Brain pericyte (primary cell): ENCODE measurements at regions not wholly inside any gene's neighbourhood (a gene's known extent, or its start where the extent isn't known, plus 50 kb on each side); places are given as distances from the start of the nearest gene placed in this dataset.
"Not testable (repeated sequence)": the region's sequence is repeated elsewhere in the genome, so short reads cannot be mapped to it uniquely, and the experiment has no call there.

Experiments
- DNase-seq: peaks from one replicate; pipeline ENCODE4 v3.0.0-alpha.2; 2012; ENCODE audit warnings: low read depth, low spot score

DNA sequence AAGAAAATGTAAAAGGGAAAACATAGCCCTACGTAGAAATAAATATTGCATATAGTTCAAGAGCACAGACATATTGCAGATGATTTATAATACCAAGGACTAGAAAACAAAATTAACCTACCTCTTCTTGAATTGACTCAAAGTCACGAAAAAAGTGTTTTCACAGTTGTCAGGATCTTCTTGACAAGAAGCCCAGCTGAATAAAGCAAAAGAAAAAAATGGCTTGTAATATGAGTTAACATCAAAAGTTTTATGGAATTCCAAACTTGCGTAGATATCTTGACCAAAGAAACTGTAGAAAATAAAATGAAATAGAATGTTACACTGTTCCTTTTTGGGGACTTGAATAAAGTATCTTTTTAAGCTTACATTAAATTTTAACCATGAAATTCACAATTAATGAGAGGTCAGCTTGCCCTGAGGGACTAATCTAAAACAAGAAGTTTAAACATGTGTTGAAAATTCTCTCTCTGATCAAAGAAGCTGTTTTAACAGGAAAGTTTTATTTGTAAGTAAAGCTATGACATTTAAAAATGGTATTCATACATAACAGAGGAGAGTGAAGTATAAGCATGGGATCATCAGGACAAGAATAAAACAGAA, 133.1 kb upstream of the SEMA3C start:
- no peak for DNase-seq

- DNase-seq: no peak
These were observed 126.7 kb upstream of the SEMA3C start for GRCh38 chr7:81045491-81046030.

DNA sequence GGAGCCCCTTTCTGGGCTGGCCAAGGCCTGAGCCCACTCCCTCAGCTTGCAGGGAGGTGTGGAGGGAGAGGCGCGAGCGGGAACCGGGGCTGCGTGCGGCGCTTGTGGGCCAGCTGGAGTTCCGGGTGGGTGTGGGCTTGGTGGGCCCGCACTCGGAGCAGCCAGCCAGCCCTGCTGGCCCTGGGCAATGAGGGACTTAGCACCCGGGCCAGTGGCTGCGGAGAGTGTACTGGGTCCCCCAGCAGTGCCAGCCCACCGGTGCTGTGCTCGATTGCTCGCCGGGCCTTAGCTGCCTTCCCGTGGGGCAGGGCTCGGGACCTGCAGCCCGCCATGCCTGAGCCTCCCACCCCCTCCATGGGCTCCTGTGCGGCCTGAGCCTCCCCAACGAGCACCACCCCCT, 123.8 kb upstream of the SEMA3C start:
- DNase-seq: not testable (repeated sequence)

- no peak for DNase-seq
These were observed 121.6 kb upstream of the SEMA3C start for GRCh38 chr7:81040496-81040895.

GRCh38 chr7:81036871-81037270, 118.0 kb upstream of the SEMA3C start:
- DNase-seq: no peak

- no peak for DNase-seq
These were observed 117.2 kb upstream of the SEMA3C start for GRCh38 chr7:81036057-81036456.

DNA sequence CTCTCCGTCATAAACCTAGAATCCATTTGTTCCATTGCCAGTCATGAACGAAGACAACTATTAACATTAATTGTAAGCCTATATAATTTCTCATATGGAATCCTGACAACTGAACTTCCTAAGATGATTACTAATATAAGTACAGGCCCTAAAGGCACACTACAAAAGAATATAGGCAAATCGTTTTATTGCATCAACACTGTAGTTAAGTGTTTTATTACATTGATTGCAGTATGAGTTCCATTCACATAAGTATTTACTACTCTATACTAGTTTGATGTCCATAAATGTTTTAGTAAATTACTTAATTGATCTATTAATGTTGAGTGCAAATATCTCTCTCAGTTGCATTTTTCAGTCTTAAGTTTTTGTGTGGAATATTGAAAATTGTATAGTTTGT, 113.1 kb upstream of the SEMA3C start:
- DNase-seq: no peak

DNA sequence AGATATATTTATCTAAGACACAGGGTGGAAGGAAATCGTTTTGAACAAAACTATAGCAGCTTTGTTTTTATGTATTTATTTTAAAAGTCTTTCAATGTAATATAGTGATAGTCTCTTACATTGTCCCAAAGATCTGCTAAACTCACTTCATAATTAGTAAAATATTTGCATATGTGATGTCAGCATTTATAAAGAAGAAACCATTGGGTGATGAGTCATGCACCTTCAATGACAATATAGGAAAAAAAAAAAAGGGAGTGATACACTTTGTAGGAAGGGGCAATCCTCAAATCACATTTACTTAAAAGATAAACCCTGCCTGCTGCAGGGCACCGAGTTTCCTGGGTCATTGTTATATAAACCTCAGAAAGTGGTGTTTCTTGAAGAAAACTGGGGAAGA, 112.4 kb upstream of the SEMA3C start:
- no peak for DNase-seq

DNA sequence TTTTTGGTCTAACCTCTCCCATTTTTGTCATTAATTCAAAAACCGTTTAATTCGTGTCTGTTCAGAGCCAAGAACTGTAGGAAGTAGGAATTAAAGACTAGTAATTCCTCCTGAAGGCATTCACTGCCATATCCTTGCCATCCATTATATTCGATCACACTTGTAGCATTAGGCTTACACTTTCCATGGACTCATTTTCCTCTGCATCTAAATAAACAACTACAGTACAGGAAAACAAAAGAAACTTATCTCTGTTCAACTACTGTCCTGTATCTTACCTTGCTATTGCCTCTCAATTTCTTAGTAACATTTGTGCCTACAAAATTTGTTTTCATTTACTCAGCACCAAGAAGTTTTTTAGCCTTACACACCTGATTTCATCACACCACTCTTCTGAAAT, 111.6 kb upstream of the SEMA3C start:
- no peak for DNase-seq

DNA sequence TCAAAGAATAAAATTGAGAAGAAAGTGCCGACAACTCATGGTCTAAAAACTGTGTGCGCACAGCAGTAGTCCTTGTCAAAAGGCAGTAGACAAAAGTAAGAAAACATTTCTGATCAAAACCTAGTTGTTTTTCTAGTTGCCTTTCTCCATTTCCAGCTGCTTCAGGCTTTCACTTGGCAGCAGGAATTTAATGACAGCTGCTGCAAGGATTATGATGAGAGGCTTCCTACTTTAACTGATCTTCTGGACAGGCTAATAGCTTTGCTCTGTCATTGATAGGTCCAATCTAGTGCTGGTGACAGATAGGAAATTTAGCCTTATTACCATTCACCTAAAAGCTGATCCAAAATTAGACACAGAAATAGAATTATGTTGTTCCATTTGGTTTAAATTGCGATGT, 110.7 kb upstream of the SEMA3C start:
- DNase-seq: no peak

- no peak for DNase-seq
These were observed 106.5 kb upstream of the SEMA3C start for GRCh38 chr7:81025360-81025759.

DNA sequence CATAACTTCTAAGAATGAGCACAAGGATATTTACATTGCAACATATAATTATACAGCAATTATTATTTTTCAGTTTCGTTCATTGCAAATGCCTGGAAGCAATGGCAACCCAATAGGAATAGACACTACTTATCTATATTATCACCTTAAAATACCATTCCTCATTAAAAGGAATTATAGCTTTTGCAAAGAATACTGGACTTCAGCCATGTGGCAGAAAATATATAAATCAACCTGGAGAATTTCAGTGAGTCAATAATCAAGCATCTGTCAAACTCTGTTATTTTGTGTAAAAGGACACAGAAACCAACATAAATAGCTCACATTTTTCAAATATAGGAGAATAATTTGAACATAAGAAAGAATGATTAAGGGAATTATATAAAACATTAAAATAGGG, 96.1 kb upstream of the SEMA3C start:
- DNase-seq: no peak

- no peak for DNase-seq
These were observed 95.4 kb upstream of the SEMA3C start for GRCh38 chr7:81014266-81014665.

DNA sequence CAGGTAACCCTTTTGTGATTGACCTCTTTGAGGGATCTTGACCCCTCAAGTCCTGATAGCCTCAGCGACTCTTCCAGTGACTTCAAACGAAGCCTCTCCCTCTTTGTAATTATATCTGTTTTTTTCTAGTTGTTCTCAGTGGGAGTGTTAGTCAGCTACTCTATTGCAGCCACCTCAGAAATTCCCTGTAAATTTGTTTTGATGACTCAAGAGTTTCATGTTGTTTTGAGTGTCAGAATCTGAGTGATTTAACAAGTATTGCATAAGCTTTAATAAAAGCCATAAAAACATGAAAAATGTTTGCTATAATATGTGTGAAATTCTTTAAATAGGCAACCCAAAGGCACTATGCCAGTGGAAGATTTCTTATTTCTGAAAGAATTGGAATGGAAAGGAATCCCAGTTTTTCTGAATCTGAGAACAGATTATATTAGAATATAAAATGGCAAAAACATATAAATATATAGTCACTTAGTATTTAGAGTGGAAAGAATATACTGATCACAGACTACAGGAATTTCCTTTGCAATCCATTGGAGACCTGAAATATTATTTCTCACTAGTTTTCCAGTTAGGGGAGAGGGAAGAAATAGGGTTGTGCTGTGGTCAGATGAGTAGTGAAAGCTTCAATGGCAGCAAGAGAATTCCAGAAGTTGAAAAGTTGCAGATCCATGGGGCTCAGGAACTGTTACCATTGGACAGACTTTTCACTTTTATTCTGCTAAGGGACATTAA, 94.4 kb upstream of the SEMA3C start:
- no peak for DNase-seq

DNA sequence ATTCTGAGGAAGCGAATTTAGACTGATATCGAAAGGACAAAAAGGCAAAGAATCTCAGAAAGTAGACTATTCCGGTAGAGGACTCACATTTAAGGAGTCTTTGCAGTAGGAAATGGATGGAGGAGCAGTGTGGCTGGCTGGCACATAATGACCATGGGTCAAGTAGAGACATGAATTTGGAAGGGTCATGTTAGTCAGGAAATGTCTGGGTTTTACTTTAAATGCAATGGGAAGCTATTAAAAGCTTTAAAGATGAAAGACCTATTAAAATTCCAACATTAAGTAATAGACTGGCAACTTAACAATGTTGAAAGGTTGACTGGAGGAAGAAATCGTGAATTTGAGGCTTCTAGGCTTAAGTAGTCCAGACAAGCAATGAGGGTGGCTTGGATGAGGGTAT, 90.0 kb upstream of the SEMA3C start:
- no peak for DNase-seq

DNA sequence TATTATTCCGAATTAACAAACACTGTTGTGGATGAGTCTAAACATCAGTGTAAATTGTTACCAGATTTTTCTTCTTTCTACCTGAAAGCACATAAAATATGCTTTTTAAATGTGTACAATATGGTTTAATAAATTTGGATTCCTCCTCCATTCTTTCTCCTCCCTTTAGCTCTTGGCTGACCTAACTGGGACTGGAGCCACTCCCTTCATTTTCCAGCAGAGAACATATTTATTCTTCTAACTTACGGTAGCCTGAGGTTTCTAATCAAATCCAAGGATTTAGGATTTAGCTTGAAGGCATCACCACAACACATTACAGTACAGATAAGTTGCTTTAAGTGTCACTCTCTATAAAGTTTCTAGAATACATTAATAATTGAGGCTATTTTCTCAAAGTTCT, 88.2 kb upstream of the SEMA3C start:
- DNase-seq: no peak

- no peak for DNase-seq
These were observed 86.4 kb upstream of the SEMA3C start for GRCh38 chr7:81005254-81005653.

GRCh38 chr7:81004098-81004497, 85.2 kb upstream of the SEMA3C start:
- DNase-seq: no peak

DNA sequence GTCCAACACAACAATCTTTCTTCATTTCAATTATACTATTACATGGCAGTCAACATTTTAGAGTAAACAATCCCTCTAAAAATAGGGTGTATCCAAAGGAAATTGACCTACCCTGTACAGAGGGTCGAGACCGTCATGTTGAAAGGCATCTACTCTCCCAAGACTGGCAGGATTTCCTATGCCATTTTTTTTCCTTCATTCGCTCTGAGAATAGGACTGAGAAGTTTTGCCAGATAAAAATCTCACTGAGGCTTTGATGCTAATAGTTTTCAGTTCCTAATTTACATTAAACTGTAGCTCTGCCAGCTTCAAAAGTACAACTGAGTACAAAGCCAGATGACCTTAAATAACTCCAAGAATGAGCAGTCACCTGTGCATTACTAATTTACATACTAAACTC, 84.5 kb upstream of the SEMA3C start:
- no peak for DNase-seq

DNA sequence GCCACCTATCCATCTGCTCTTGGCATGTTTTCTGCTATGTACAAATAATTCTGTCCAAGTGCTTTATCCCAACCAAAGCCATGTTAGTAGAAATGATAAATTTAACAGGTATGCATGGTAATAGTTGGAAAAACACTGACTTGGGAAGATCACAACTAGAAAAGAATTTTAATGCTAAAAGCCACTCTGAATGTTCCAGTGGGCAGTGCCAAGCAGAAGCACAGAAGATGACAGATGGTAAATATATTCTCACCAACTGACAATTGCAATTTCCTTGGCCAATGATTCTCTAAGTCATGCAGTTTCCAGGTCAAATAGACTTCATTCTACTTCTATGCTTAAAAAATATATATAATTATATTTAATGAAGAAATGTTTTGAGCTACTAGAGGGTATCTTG, 83.6 kb upstream of the SEMA3C start:
- DNase-seq: no peak

GRCh38 chr7:80999771-81000170, 80.9 kb upstream of the SEMA3C start:
- DNase-seq: no peak

- no peak for DNase-seq
These were observed 80.2 kb upstream of the SEMA3C start for GRCh38 chr7:80999100-80999499.

DNA sequence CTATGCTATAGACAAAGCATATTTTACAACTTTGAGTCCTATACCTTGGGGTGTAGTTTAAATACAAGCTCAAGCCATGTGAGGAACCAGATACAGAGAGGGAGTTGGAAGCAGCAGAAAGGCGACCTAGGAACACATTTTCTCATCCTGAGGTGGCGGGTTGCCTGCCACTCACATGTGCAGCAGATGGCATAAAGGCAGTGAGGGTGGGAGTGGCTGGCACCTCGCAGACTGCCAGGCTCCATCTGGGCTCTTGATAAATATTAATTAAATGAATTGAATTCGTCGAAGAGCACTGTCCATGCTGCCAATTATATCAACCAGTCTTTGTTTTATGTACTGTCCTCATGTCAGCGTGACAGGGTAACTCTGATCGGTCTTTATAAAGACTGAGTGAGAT, 79.0 kb upstream of the SEMA3C start:
- no peak for DNase-seq
